ENCODE measurements at regions not wholly inside any gene's neighbourhood (a gene's known extent, or its start where the extent isn't known, plus 50 kb on each side); places are given as distances from the start of the nearest gene placed in this dataset.

DNA sequence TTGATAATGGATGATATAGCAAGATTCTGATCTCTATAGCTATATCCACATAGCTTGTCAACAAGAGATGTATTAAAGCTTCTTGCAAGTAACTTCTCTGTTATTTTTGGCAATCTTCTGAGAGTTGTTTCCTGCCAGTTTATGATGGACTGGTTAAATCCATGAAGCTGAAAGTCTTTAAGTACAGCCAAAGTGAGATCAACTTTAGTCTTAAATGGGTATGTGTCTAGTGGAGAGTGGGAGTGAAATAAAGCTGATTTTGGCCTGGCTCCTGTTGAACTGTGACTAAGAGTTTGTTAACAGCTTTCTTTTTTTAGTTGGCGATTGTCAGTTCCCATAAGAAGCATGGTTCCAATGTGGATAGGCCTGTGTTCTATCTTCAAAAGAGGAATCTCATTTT is 350.9 kb upstream of the PCSK5 start:
- intact Hi-C loops (cut with DNase I, micrococcal nuclease): no loop called here
- DNase-seq: no peak
- no peak overlapping the region for H3K4me3 Mint-ChIP-seq
- no peaks in the 10 kb centered on the region for H3K36me3 ChIP-seq (ENCODE audit: insufficient read depth, low read length)
- ATAC-seq (ENCODE audit: poor library complexity): no peak
- H3K27ac ChIP-seq (ENCODE audit: low read depth in 1 of 2, low read length in 2 of 2): no peak overlapping the region
- peaks cover 5% of the 10 kb centered on the region for H3K27me3 Mint-ChIP-seq
- POLR2A ChIA-PET: no interaction called here
- TF ChIP-seq, protein P1, sequence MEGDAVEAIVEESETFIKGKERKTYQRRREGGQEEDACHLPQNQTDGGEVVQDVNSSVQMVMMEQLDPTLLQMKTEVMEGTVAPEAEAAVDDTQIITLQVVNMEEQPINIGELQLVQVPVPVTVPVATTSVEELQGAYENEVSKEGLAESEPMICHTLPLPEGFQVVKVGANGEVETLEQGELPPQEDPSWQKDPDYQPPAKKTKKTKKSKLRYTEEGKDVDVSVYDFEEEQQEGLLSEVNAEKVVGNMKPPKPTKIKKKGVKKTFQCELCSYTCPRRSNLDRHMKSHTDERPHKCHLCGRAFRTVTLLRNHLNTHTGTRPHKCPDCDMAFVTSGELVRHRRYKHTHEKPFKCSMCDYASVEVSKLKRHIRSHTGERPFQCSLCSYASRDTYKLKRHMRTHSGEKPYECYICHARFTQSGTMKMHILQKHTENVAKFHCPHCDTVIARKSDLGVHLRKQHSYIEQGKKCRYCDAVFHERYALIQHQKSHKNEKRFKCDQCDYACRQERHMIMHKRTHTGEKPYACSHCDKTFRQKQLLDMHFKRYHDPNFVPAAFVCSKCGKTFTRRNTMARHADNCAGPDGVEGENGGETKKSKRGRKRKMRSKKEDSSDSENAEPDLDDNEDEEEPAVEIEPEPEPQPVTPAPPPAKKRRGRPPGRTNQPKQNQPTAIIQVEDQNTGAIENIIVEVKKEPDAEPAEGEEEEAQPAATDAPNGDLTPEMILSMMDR (IDR thresholded peaks at IDR 0.05): no peak
- no peaks in the 10 kb centered on the region for H3K4me1 Mint-ChIP-seq (ENCODE audit: low read depth)
- CTCF ChIA-PET: no interaction called here
- H3K9me3 ChIP-seq (ENCODE audit: control insufficient read depth in 1 of 2, insufficient read depth in 1 of 2, low read length in 2 of 2): no peaks in the 10 kb centered on the region
- no peaks in the 10 kb centered on the region for H3K36me3 Mint-ChIP-seq (ENCODE audit: low read depth)
- H3K4me1 ChIP-seq (ENCODE audit: insufficient read depth, low read length): no peaks in the 10 kb centered on the region
- H3K9me3 Mint-ChIP-seq: no peaks in the 10 kb centered on the region
- no peak overlapping the region for H3K27ac Mint-ChIP-seq
- no peaks in the 10 kb centered on the region for H3K27me3 ChIP-seq (ENCODE audit: control insufficient read depth in 1 of 2, insufficient read depth in 2 of 2, low read length in 2 of 2)
- no peak overlapping the region for H3K4me3 ChIP-seq (ENCODE audit: low read length)

DNA sequence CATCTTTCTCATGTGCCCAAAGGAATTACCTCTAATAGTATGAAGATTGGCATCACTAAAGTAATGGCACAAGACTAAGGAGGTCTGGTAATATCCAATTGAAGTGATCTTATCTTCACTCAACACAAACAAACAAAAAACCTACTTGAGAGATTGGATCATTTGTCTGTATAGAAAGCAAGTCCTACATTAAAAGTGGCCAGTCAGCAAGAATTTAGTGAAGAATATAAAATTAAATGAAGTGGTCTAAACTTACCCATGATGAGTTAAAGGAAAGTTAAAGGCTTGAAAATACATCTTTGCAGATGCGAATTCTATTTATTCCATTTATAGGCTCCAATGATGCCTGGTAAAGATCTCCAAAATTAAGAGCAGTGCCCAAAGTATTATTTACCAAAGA is 350.3 kb upstream of the PCSK5 start:
- Histone ChIP-seq H3K27ac (ENCODE audit: low read depth in 1 of 2, low read length in 2 of 2) (no peak overlapping the region), H3K27me3 (ENCODE audit: control insufficient read depth in 1 of 2, insufficient read depth in 2 of 2, low read length in 2 of 2) (no peaks in the 10 kb centered on the region), H3K9me3 (ENCODE audit: control insufficient read depth in 1 of 2, insufficient read depth in 1 of 2, low read length in 2 of 2) (no peaks in the 10 kb centered on the region), H3K36me3 (ENCODE audit: insufficient read depth, low read length) (no peaks in the 10 kb centered on the region), H3K4me1 (ENCODE audit: insufficient read depth, low read length) (no peaks in the 10 kb centered on the region), H3K4me3 (ENCODE audit: low read length) (no peak overlapping the region)
- no peaks in the 10 kb centered on the region for H3K4me1 Mint-ChIP-seq (ENCODE audit: low read depth)
- ATAC-seq (ENCODE audit: poor library complexity): no peak
- no peak for DNase-seq
- CTCF ChIA-PET: no interaction called here
- POLR2A ChIA-PET: no interaction called here
- intact Hi-C loops (cut with DNase I, micrococcal nuclease): no loop called here
- no peaks in the 10 kb centered on the region for H3K36me3 Mint-ChIP-seq (ENCODE audit: low read depth)
- no peak overlapping the region for H3K27ac Mint-ChIP-seq
- no peak overlapping the region for H3K4me3 Mint-ChIP-seq
- TF ChIP-seq, protein P1 (IDR thresholded peaks at IDR 0.05): no peak
- H3K9me3 Mint-ChIP-seq: no peaks in the 10 kb centered on the region
- peaks cover 5% of the 10 kb centered on the region for H3K27me3 Mint-ChIP-seq

DNA sequence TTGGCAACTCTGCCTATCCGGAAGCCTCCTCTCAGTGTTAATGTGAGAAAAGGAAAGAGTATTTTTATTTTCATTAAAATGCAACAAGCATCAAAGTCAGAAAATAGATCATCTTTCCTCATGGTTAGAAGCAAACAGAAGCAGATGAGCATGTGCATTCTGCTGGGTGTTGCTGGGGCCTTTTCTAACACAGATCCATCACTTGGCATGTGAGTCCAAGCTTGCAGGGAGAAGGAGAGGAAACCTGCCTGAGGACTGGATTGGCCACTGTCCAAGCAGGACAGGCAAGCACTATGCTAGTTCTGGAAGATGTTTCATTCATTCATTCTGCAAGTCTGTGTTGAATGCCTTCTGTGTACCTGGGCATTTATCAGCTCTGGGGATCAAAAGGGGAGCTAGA is 348.7 kb upstream of the PCSK5 start:
- H3K27me3 Mint-ChIP-seq: peaks cover 5% of the 10 kb centered on the region
- Histone ChIP-seq H3K27me3 (ENCODE audit: control insufficient read depth in 1 of 2, insufficient read depth in 2 of 2, low read length in 2 of 2) (no peaks in the 10 kb centered on the region), H3K27ac (ENCODE audit: low read depth in 1 of 2, low read length in 2 of 2) (no peak overlapping the region), H3K4me1 (ENCODE audit: insufficient read depth, low read length) (no peaks in the 10 kb centered on the region), H3K9me3 (ENCODE audit: control insufficient read depth in 1 of 2, insufficient read depth in 1 of 2, low read length in 2 of 2) (no peaks in the 10 kb centered on the region), H3K36me3 (ENCODE audit: insufficient read depth, low read length) (no peaks in the 10 kb centered on the region), H3K4me3 (ENCODE audit: low read length) (no peak overlapping the region)
- intact Hi-C loops (cut with DNase I, micrococcal nuclease): no loop called here
- no peaks in the 10 kb centered on the region for H3K4me1 Mint-ChIP-seq (ENCODE audit: low read depth)
- ChIA-PET POLR2A (no interaction called here), CTCF (no interaction called here)
- DNase-seq (no peak), ATAC-seq (ENCODE audit: poor library complexity) (no peak)
- H3K4me3 Mint-ChIP-seq: no peak overlapping the region
- H3K36me3 Mint-ChIP-seq (ENCODE audit: low read depth): no peaks in the 10 kb centered on the region
- TF ChIP-seq, protein P1 (IDR thresholded peaks at IDR 0.05): no peak
- no peak overlapping the region for H3K27ac Mint-ChIP-seq
- H3K9me3 Mint-ChIP-seq: no peaks in the 10 kb centered on the region

All from CD4-positive, alpha-beta T cell (primary cell).